Right lobe of liver (tissue), 6 donors: ENCODE measurements at regions not wholly inside any gene's neighbourhood (a gene's known extent, or its start where the extent isn't known, plus 50 kb on each side); places are given as distances from the start of the nearest gene placed in this dataset.

Experiments used
- ATAC-seq, 4 donors: fragments of 200-7000 bp; cut with Tn5 transposase; one replicate each; pipeline ENCODE4 v1.9.1; 2020; ENCODE audit warnings: mild to moderate bottlenecking in 4 of 4, moderate library complexity in 4 of 4
- DNase-seq, 3 donors: peaks; one replicate each; pipeline ENCODE4 v3.0.0-alpha.2; 2020
- H3K27ac ChIP-seq, 3 donors: fragments of 200-600 bp; one replicate each; pipeline ENCODE4 v1.8.0; 2022
- H3K27me3 ChIP-seq, 2 donors: fragments of 200-600 bp; one replicate each; pipeline ENCODE4 v1.8.0; 2022
- H3K36me3 ChIP-seq, 4 donors: fragments of 200-600 bp; sonication (generic) in 1 of 4; one replicate each; pipeline versions ENCODE4 v1.5.1 to v1.8.0; 2017 to 2022; ENCODE audit warnings: control low read depth in 1 of 4
- H3K4me1 ChIP-seq, 4 donors: fragments of 200-600 bp; sonication (generic) in 1 of 4; one replicate each; pipeline versions ENCODE4 v1.5.1 to v1.8.0; 2017 to 2022; ENCODE audit warnings: control low read depth in 1 of 4
- H3K4me3 ChIP-seq, 3 donors: fragments of 200-600 bp; one replicate each; pipeline ENCODE4 v1.8.0; 2022
- H3K9me3 ChIP-seq, 4 donors: fragments of 200-600 bp; sonication (generic) in 1 of 4; one replicate each; pipeline versions ENCODE4 v1.5.1 to v1.8.0; 2017 to 2022; ENCODE audit warnings: control low read depth in 1 of 4
- POLR2A ChIP-seq: fragments of 450-650 bp; IDR thresholded peaks from one replicate; pipeline ENCODE4 v1.6.1; 2017; ENCODE audit warnings: antibody characterized with exemption, mild to moderate bottlenecking
- WGBS: methylation state at CpG from one replicate; pipeline ENCODE4 v1.1.6; 2018; ENCODE audit warnings: low coverage, low lambda C conversion rate; ENCODE audit not compliant: insufficient coverage; ENCODE audit errors: missing lambda C conversion rate; 5-methylcytosine and 5-hydroxymethylcytosine counted together
- intact Hi-C, 2 donors: fragments of 100-400 bp; cut with DNase I; formaldehyde crosslinking; loops; one replicate each; pipeline versions ENCODE4 v1.11.2 to v1.14.1; 2022
- TF ChIP-seq, protein P1 (sequence below), 4 donors: fragments of 200-600 bp in 3 of 4; fragments of 450-650 bp in 1 of 4; IDR thresholded peaks; one replicate each; pipeline versions ENCODE4 v1.5.1 to v1.8.0; 2016 to 2022; ENCODE audit warnings: antibody characterized with exemption in 4 of 4, mild to moderate bottlenecking in 2 of 4
- donor health status: DM: no; HTN: yes; CAD: no.
- donor health status: DM: no; HTN: no; CAD: no.
- donor health status: DM: no; HTN: no; CAD: no.
- donor health status: DM: no; HTN: yes; CAD: no.
- donor health status: DM: no; HTN: yes; CAD: no.

DNA sequence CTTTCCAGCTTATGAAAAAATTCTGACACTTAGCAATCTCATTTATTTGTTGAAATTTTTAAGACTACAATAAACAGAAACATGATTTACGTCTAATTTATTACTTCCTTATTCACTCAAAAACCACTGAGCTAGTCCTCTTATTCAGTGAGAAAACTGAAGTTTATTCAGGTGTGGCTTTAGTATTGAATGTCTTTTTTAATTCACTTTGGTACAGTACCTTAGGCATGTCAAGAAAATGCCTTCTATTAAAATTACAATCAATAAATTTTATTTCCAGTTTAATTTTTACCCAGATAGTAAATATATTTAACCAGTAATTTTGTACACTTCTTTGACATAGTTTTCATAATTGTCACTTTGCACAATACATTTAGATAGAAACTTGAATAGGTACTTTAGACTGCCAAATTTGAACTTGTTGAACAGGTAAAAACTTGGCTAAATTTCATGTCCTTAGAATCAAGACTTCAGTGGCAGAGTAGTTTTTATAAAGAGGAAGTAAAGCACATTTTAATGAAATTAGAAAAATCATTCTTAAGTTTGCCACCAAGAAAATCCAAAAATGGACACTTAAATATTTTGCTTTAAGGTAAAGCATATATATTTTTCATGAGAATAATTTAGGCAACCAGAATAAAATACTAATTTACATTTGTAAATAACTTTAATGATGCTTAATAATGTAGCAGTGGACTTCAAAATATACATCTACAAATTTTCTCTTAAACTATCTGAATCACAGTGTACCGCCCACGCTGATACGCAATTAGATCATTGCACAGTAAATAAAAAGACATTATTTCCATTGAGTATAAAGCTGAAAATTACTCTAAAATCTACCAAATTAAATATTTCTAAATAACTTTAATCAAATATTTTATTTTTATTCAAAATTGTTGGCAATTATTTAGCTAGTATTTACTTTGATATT is 159.1 kb downstream of the RASSF9 start:
- whole genome bisulfite sequencing = 69% methylated on average over 4 of the region's 4 CpGs
- intact Hi-C loops = no loop called here
- no peak for ATAC-seq
- Histone ChIP-seq H3K4me1 (no peaks in the 10 kb centered on the region), H3K9me3 (no peaks in the 10 kb centered on the region), H3K4me3 (no peak overlapping the region), H3K27me3 (no peaks in the 10 kb centered on the region), H3K27ac (no peak overlapping the region), H3K36me3 (no peaks in the 10 kb centered on the region)
- no peak for TF ChIP-seq POLR2A
- TF ChIP-seq, protein P1, sequence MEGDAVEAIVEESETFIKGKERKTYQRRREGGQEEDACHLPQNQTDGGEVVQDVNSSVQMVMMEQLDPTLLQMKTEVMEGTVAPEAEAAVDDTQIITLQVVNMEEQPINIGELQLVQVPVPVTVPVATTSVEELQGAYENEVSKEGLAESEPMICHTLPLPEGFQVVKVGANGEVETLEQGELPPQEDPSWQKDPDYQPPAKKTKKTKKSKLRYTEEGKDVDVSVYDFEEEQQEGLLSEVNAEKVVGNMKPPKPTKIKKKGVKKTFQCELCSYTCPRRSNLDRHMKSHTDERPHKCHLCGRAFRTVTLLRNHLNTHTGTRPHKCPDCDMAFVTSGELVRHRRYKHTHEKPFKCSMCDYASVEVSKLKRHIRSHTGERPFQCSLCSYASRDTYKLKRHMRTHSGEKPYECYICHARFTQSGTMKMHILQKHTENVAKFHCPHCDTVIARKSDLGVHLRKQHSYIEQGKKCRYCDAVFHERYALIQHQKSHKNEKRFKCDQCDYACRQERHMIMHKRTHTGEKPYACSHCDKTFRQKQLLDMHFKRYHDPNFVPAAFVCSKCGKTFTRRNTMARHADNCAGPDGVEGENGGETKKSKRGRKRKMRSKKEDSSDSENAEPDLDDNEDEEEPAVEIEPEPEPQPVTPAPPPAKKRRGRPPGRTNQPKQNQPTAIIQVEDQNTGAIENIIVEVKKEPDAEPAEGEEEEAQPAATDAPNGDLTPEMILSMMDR (IDR thresholded peaks at IDR 0.05) = no peak
- no peak for DNase-seq

GRCh38 chr12:85679296-85679695 is 156.9 kb downstream of the RASSF9 start:
- WGBS = 64% methylated on average over 1 of the region's 1 CpG
- H3K4me3 ChIP-seq = no peak overlapping the region
- no peak overlapping the region for H3K27ac ChIP-seq
- ATAC-seq (no peak), DNase-seq (no peak)
- no peaks in the 10 kb centered on the region for H3K36me3 ChIP-seq
- no peaks in the 10 kb centered on the region for H3K27me3 ChIP-seq
- intact Hi-C loops = no loop called here
- no peaks in the 10 kb centered on the region for H3K4me1 ChIP-seq
- no peaks in the 10 kb centered on the region for H3K9me3 ChIP-seq
- TF ChIP-seq, protein P1 (IDR thresholded peaks at IDR 0.05) = no peak
- no peak for TF ChIP-seq POLR2A

- Histone ChIP-seq H3K36me3 (no peaks in the 10 kb centered on the region), H3K9me3 (no peaks in the 10 kb centered on the region), H3K27ac (no peak overlapping the region), H3K4me1 (no peaks in the 10 kb centered on the region), H3K4me3 (no peak overlapping the region), H3K27me3 (no peaks in the 10 kb centered on the region)
- ATAC-seq = no peak
- intact Hi-C loops = no loop called here
- no peak for DNase-seq
- no peak for TF ChIP-seq POLR2A
- TF ChIP-seq, protein P1 (IDR thresholded peaks at IDR 0.05) = no peak
- 38% methylated on average over 1 of the region's 1 CpG for WGBS
Measured at GRCh38 chr12:85680881-85681280, 155.3 kb downstream of the RASSF9 start.

DNA sequence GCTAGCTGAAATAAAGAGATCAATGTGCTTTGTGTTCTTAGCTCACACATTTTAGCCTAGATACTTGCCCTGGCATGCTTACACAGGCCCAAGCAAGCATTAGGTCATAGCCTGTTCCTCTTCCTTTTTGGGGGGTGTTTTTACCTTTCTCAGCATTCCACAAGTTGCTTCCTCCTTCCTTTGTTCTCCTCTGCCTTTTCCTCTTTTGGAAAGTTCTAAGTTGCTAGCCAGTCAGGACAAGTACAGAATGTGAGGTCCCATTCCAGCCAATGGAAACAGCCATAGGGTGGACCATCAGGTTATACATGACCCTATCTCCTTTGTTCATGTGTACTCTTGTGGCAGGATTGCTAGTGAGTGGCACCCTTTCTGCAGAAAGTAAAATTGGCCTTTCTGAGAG is 154.9 kb downstream of the RASSF9 start:
- Histone ChIP-seq H3K4me3 (no peak overlapping the region), H3K9me3 (no peaks in the 10 kb centered on the region), H3K36me3 (no peaks in the 10 kb centered on the region), H3K27me3 (no peaks in the 10 kb centered on the region), H3K4me1 (no peaks in the 10 kb centered on the region), H3K27ac (no peak overlapping the region)
- intact Hi-C loops = no loop called here
- ATAC-seq (no peak), DNase-seq (no peak)
- TF ChIP-seq POLR2A = no peak
- TF ChIP-seq, protein P1 (IDR thresholded peaks at IDR 0.05) = no peak
